ENCODE measurements at regions not wholly inside any gene's neighbourhood (a gene's known extent, or its start where the extent isn't known, plus 50 kb on each side); places are given as distances from the start of the nearest gene placed in this dataset.

- no peak for TF ChIP-seq CTCF (IDR thresholded peaks at IDR 0.05; ENCODE audit: borderline replicate concordance, insufficient read depth, low read depth, low read length)
- no peak overlapping the region for H3K4me3 ChIP-seq (ENCODE audit: low read depth, low read length)
These were observed 132.3 kb downstream of the CSNK2A3 start for GRCh38 chr11:11220786-11221185.

GRCh38 chr11:11218629-11218986, 134.4 kb downstream of the CSNK2A3 start:
- TF ChIP-seq CTCF (IDR thresholded peaks at IDR 0.05; ENCODE audit: borderline replicate concordance, insufficient read depth, low read depth, low read length) = no peak

GRCh38 chr11:11217929-11218628, 135.0 kb downstream of the CSNK2A3 start:
- no peak overlapping the region for H3K4me3 ChIP-seq (ENCODE audit: low read depth, low read length)
- TF ChIP-seq CTCF (IDR thresholded peaks at IDR 0.05; ENCODE audit: borderline replicate concordance, insufficient read depth, low read depth, low read length) = no peak

More at GRCh38 chr11:11218629-11218986, 134.4 kb downstream of the CSNK2A3 start:
- no peak overlapping the region for H3K4me3 ChIP-seq (ENCODE audit: low read depth, low read length)

GRCh38 chr11:11217289-11217928, 135.6 kb downstream of the CSNK2A3 start:
- H3K4me3 ChIP-seq (ENCODE audit: low read depth, low read length) = no peak overlapping the region
- no peak for TF ChIP-seq CTCF (IDR thresholded peaks at IDR 0.05; ENCODE audit: borderline replicate concordance, insufficient read depth, low read depth, low read length)

- H3K4me3 ChIP-seq (ENCODE audit: low read depth, low read length) = no peak overlapping the region
- TF ChIP-seq CTCF (IDR thresholded peaks at IDR 0.05; ENCODE audit: borderline replicate concordance, insufficient read depth, low read depth, low read length) = no peak
These were observed 137.1 kb downstream of the CSNK2A3 start for GRCh38 chr11:11215944-11216343.

GRCh38 chr11:11215058-11215815, 137.8 kb downstream of the CSNK2A3 start:
- TF ChIP-seq CTCF (IDR thresholded peaks at IDR 0.05; ENCODE audit: borderline replicate concordance, insufficient read depth, low read depth, low read length) = no peak
- H3K4me3 ChIP-seq (ENCODE audit: low read depth, low read length) = no peak overlapping the region

Data from GM12875 (cell line).